Mammary epithelial cell (primary cell): ENCODE measurements at regions not wholly inside any gene's neighbourhood (a gene's known extent, or its start where the extent isn't known, plus 50 kb on each side); places are given as distances from the start of the nearest gene placed in this dataset.
"Not testable (repeated sequence)": the region's sequence is repeated elsewhere in the genome, so short reads cannot be mapped to it uniquely, and the experiment has no call there.

Experiments used
- EZH2 ChIP-seq: IDR thresholded peaks from 2 replicates; pipeline ENCODE4 v1.6.1; 2012; ENCODE audit warnings: low read length, inconsistent platforms, borderline replicate concordance
- TF ChIP-seq, protein P1 (sequence below), 2 donors: IDR thresholded peaks in 1 of 2; conservative IDR thresholded peaks in 1 of 2; 2 replicates each; pipeline ENCODE4 v1.5.1; 2011 to 2012; ENCODE audit warnings: inconsistent platforms in 2 of 2, low read length in 2 of 2, mild to moderate bottlenecking in 2 of 2, control low read depth in 1 of 2, low read depth in 1 of 2; ENCODE audit not compliant: insufficient read depth in 1 of 2; ENCODE audit errors: extremely low read depth in 1 of 2

DNA sequence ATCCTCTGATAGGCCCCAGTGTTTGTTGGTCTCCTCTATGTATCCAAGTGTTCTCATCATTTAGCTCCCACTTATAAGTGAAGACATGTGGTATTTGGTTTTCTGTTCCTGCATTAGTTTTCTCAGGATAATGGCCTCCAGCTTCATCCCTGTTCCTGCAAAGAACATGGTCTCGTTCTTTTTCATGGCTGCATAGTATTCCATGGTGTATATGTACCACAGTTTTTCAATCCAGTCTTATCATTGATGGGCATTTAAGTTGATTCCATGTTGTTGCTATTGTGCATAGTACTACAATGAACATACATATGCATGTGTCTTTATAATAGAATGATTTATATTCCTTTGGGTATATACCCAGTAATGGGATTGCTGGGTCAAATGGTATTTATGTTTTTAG is 406.9 kb downstream of the UTRN start:
- TF ChIP-seq, protein P1, sequence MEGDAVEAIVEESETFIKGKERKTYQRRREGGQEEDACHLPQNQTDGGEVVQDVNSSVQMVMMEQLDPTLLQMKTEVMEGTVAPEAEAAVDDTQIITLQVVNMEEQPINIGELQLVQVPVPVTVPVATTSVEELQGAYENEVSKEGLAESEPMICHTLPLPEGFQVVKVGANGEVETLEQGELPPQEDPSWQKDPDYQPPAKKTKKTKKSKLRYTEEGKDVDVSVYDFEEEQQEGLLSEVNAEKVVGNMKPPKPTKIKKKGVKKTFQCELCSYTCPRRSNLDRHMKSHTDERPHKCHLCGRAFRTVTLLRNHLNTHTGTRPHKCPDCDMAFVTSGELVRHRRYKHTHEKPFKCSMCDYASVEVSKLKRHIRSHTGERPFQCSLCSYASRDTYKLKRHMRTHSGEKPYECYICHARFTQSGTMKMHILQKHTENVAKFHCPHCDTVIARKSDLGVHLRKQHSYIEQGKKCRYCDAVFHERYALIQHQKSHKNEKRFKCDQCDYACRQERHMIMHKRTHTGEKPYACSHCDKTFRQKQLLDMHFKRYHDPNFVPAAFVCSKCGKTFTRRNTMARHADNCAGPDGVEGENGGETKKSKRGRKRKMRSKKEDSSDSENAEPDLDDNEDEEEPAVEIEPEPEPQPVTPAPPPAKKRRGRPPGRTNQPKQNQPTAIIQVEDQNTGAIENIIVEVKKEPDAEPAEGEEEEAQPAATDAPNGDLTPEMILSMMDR (conservative IDR thresholded peaks at IDR 0.05 in 1 of 2, IDR thresholded peaks at IDR 0.05 in 1 of 2; ENCODE audit: extremely low read depth in 1 of 2, insufficient read depth in 1 of 2, low read depth in 1 of 2, low read length in 2 of 2), result not testable (repeated sequence)
- TF ChIP-seq EZH2, result not testable (repeated sequence)
